SK-N-SH treated with all-trans-retinoic acid at 6 μM for 48 hours (cell line): ENCODE measurements at regions not wholly inside any gene's neighbourhood (a gene's known extent, or its start where the extent isn't known, plus 50 kb on each side); places are given as distances from the start of the nearest gene placed in this dataset.

Experiments used
- ATAC-seq: fragments of 200-7000 bp; cut with Tn5 transposase; 3 replicates; pipeline ENCODE4 v1.9.1; 2020; ENCODE audit warnings: mild to moderate bottlenecking, moderate library complexity
- BACH2 ChIP-seq: fragments of 250-450 bp; sonication (Bioruptor Pico); IDR thresholded peaks from 2 replicates; pipeline ENCODE4 v1.9.0; 2021; ENCODE audit warnings: mild to moderate bottlenecking, borderline replicate concordance
- CREB5 ChIP-seq: fragments of 250-450 bp; sonication (Bioruptor Pico); IDR thresholded peaks from 2 replicates; pipeline ENCODE4 v1.5.1; 2020; ENCODE audit warnings: low read depth, mild to moderate bottlenecking, moderate library complexity
- CSDC2 ChIP-seq: fragments of 250-450 bp; sonication (Bioruptor Pico); IDR thresholded peaks from 2 replicates; pipeline ENCODE4 v1.5.0; 2020; ENCODE audit warnings: mild to moderate bottlenecking, moderate library complexity
- CSRNP3 ChIP-seq: fragments of 250-450 bp; sonication (Bioruptor Pico); IDR thresholded peaks from 2 replicates; pipeline ENCODE4 v1.5.1; 2021; ENCODE audit warnings: mild to moderate bottlenecking, moderate library complexity
- ESRRG ChIP-seq: fragments of 250-450 bp; sonication (Bioruptor Pico); IDR thresholded peaks from 2 replicates; pipeline ENCODE4 v1.6.1; 2021; ENCODE audit warnings: mild to moderate bottlenecking
- GLIS3 ChIP-seq: fragments of 250-450 bp; sonication (Bioruptor Pico); IDR thresholded peaks from 2 replicates; pipeline ENCODE4 v1.5.0; 2020; ENCODE audit warnings: mild to moderate bottlenecking, moderate library complexity
- ISL1 ChIP-seq: fragments of 250-450 bp; sonication (Bioruptor Pico); IDR thresholded peaks from 2 replicates; pipeline ENCODE4 v2.1.2; 2022; ENCODE audit warnings: mild to moderate bottlenecking, moderate library complexity
- PATZ1 ChIP-seq: fragments of 250-450 bp; sonication (Bioruptor Pico); IDR thresholded peaks from 2 replicates; pipeline ENCODE4 v1.8.0; 2020; ENCODE audit warnings: mild to moderate bottlenecking, moderate library complexity, borderline replicate concordance
- POU6F1 ChIP-seq: fragments of 250-450 bp; sonication (Bioruptor Pico); IDR thresholded peaks from 2 replicates; pipeline ENCODE4 v1.8.0; 2021; ENCODE audit warnings: low read depth, mild to moderate bottlenecking, moderate library complexity, borderline replicate concordance
- RARB ChIP-seq: fragments of 250-450 bp; sonication (Bioruptor Pico); IDR thresholded peaks from 2 replicates; pipeline ENCODE4 v1.8.0; 2021; ENCODE audit warnings: mild to moderate bottlenecking, moderate library complexity
- SNAI2 ChIP-seq: fragments of 250-450 bp; sonication (Bioruptor Pico); IDR thresholded peaks from 2 replicates; pipeline ENCODE4 v1.5.0; 2020; ENCODE audit warnings: mild to moderate bottlenecking, moderate library complexity
- TCF4 ChIP-seq: fragments of 250-450 bp; sonication (Bioruptor Pico); IDR thresholded peaks from 2 replicates; pipeline ENCODE4 v1.8.0; 2021; ENCODE audit warnings: mild to moderate bottlenecking, moderate library complexity, borderline replicate concordance
- TOX ChIP-seq: fragments of 250-450 bp; sonication (Bioruptor Pico); IDR thresholded peaks from 2 replicates; pipeline ENCODE4 v1.8.0; 2021; ENCODE audit warnings: mild to moderate bottlenecking, moderate library complexity, borderline replicate concordance
- TSHZ2 ChIP-seq: fragments of 250-450 bp; sonication (Bioruptor Pico); IDR thresholded peaks from 2 replicates; pipeline ENCODE4 v1.5.0; 2020; ENCODE audit warnings: mild to moderate bottlenecking, moderate library complexity
- ZC3H10 ChIP-seq: fragments of 250-450 bp; sonication (Bioruptor Pico); IDR thresholded peaks from 2 replicates; pipeline ENCODE4 v1.5.1; 2021; ENCODE audit warnings: mild to moderate bottlenecking, moderate library complexity
- ZFP3 ChIP-seq: fragments of 250-450 bp; sonication (Bioruptor Pico); IDR thresholded peaks from 2 replicates; pipeline ENCODE4 v1.5.0; 2020; ENCODE audit warnings: mild to moderate bottlenecking, moderate library complexity
- ZFP30 ChIP-seq: fragments of 450-650 bp; formaldehyde crosslinking; IDR thresholded peaks from 2 replicates; pipeline ENCODE4 v1.5.0; 2022; ENCODE audit warnings: mild to moderate bottlenecking, moderate library complexity
- ZNF565 ChIP-seq: fragments of 450-650 bp; formaldehyde crosslinking; conservative IDR thresholded peaks from 2 replicates; pipeline ENCODE4 v1.5.0; 2020; ENCODE audit warnings: low read depth, mild to moderate bottlenecking, moderate library complexity
- ZNF70 ChIP-seq: fragments of 450-650 bp; formaldehyde crosslinking; IDR thresholded peaks from 2 replicates; pipeline ENCODE4 v1.5.0; 2020; ENCODE audit warnings: mild to moderate bottlenecking, moderate library complexity
- ZNF8 ChIP-seq: fragments of 450-650 bp; formaldehyde crosslinking; IDR thresholded peaks from 2 replicates; pipeline ENCODE4 v1.5.0; 2020; ENCODE audit warnings: mild to moderate bottlenecking, moderate library complexity

- TF ChIP-seq ZFP3 (CRISPR knock-in tag) (no peak), ESRRG (CRISPR knock-in tag) (no peak), ZFP30 (CRISPR knock-in tag) (no peak), TCF4 (CRISPR knock-in tag) (no peak), CSDC2 (CRISPR knock-in tag) (no peak), SNAI2 (no peak), GLIS3 (no peak), TSHZ2 (CRISPR knock-in tag) (no peak), CREB5 (no peak)
- no peak for ATAC-seq
Observed at GRCh38 chrX:122817321-122817955, 366.6 kb upstream of the GRIA3 start.

GRCh38 chrX:122818068-122818467 is 366.0 kb upstream of the GRIA3 start:
- no peak for ATAC-seq
- TF ChIP-seq TOX (no peak), CSRNP3 (CRISPR knock-in tag) (no peak), ZFP3 (CRISPR knock-in tag) (no peak), RARB (CRISPR knock-in tag) (no peak), ZC3H10 (CRISPR knock-in tag) (no peak), ZNF8 (CRISPR knock-in tag) (no peak), SNAI2 (no peak), TCF4 (CRISPR knock-in tag) (no peak), ESRRG (CRISPR knock-in tag) (no peak), GLIS3 (no peak), POU6F1 (CRISPR knock-in tag) (no peak), PATZ1 (no peak), TSHZ2 (CRISPR knock-in tag) (no peak), CREB5 (no peak), ZNF70 (CRISPR knock-in tag) (no peak), CSDC2 (CRISPR knock-in tag) (no peak), ISL1 (CRISPR knock-in tag) (no peak), BACH2 (CRISPR knock-in tag) (no peak), ZNF565 (CRISPR knock-in tag) (no peak)
